ENCODE measurements at regions not wholly inside any gene's neighbourhood (a gene's known extent, or its start where the extent isn't known, plus 50 kb on each side); places are given as distances from the start of the nearest gene placed in this dataset.
"Not testable (repeated sequence)": the region's sequence is repeated elsewhere in the genome, so short reads cannot be mapped to it uniquely, and the experiment has no call there.

GRCh38 chr15:84153655-84154140 lies 81.9 kb upstream of the GOLGA6L4 start:
- DNase-seq = not testable (repeated sequence)

GRCh38 chr15:84154314-84154713 lies 81.3 kb upstream of the GOLGA6L4 start:
- not testable (repeated sequence) for DNase-seq

GRCh38 chr15:84154787-84155186 lies 80.8 kb upstream of the GOLGA6L4 start:
- not testable (repeated sequence) for DNase-seq

- not testable (repeated sequence) for DNase-seq
Measured at GRCh38 chr15:84155792-84156587, 79.6 kb upstream of the GOLGA6L4 start.

GRCh38 chr15:84156588-84156840 lies 79.1 kb upstream of the GOLGA6L4 start:
- DNase-seq = not testable (repeated sequence)

GRCh38 chr15:84157056-84157632 lies 78.4 kb upstream of the GOLGA6L4 start:
- DNase-seq = not testable (repeated sequence)

GRCh38 chr15:84157857-84158256 lies 77.7 kb upstream of the GOLGA6L4 start:
- DNase-seq = not testable (repeated sequence)

GRCh38 chr15:84159346-84160269 lies 76.0 kb upstream of the GOLGA6L4 start:
- DNase-seq = not testable (repeated sequence)

GRCh38 chr15:84164423-84165292 lies 70.9 kb upstream of the GOLGA6L4 start:
- not testable (repeated sequence) for DNase-seq

GRCh38 chr15:84170029-84170428 lies 65.5 kb upstream of the GOLGA6L4 start:
- DNase-seq = not testable (repeated sequence)

- not testable (repeated sequence) for DNase-seq
Measured at GRCh38 chr15:84173231-84173610, 62.4 kb upstream of the GOLGA6L4 start.

Data from Kasumi-1 (cell line).